Adrenal gland (tissue), 9 donors: ENCODE measurements at regions not wholly inside any gene's neighbourhood (a gene's known extent, or its start where the extent isn't known, plus 50 kb on each side); places are given as distances from the start of the nearest gene placed in this dataset.

Source experiments
- DNase-seq, 7 donors: peaks; one replicate each; pipeline ENCODE4 v3.0.0-alpha.2; 2019 to 2020
- H3K27ac ChIP-seq, 5 donors: fragments of 200-600 bp; sonication (generic) in 4 of 5; 1 replicate in 3 of 5; 2 replicates in 2 of 5; pipeline versions ENCODE4 v1.5.1 to v1.8.0; 2016 to 2020; ENCODE audit warnings: mild to moderate bottlenecking in 1 of 5
- H3K27me3 ChIP-seq: fragments of 200-600 bp; 2 replicates; pipeline ENCODE4 v1.8.0; 2021
- H3K36me3 ChIP-seq, 2 donors: fragments of 200-600 bp; replicated peaks in 1 of 2; 1 replicate in 1 of 2; 2 replicates in 1 of 2; pipeline versions ENCODE4 v1.5.1 to v1.8.0; 2018 to 2022
- H3K4me1 ChIP-seq, 2 donors: fragments of 200-600 bp; replicated peaks in 1 of 2; 1 replicate in 1 of 2; 2 replicates in 1 of 2; pipeline versions ENCODE4 v1.5.1 to v1.8.0; 2018 to 2021
- H3K4me3 ChIP-seq, 4 donors: fragments of 200-600 bp; sonication (generic) in 3 of 4; one replicate each; pipeline ENCODE4 v1.5.1; 2016 to 2018
- H3K9me3 ChIP-seq, 3 donors: fragments of 200-600 bp; sonication (generic) in 1 of 3; replicated peaks in 1 of 3; 1 replicate in 2 of 3; 2 replicates in 1 of 3; pipeline versions ENCODE4 v1.5.1 to v1.8.0; 2016 to 2021
- POLR2A ChIP-seq, 2 donors: fragments of 450-650 bp; IDR thresholded peaks; one replicate each; pipeline ENCODE4 v1.6.1; 2017; ENCODE audit warnings: antibody characterized with exemption in 2 of 2, mild to moderate bottlenecking in 2 of 2, moderate library complexity in 1 of 2
- whole genome bisulfite sequencing, 4 donors: extraction: QIAGEN DNeasy Blood & Tissue Kit in 2 of 4; methylation state at CpG; one replicate each; pipeline versions ENCODE4 v1.1.5 to v1.1.7; 2013 to 2017; 5-methylcytosine and 5-hydroxymethylcytosine counted together
- intact Hi-C, 2 donors: fragments of 100-400 bp; cut with DNase I; formaldehyde crosslinking; loops; one replicate each; pipeline versions ENCODE4 v1.14.1 to v1.15.0; 2022 to 2023
- TF ChIP-seq, protein P1 (sequence below), 6 experiments: fragments of 450-650 bp in 4 of 6; fragments of 200-600 bp in 2 of 6; sonication (generic) in 1 of 6; IDR thresholded peaks; 1 replicate in 5 of 6; 2 replicates in 1 of 6; pipeline versions ENCODE4 v1.5.1 to v1.8.0; 2016 to 2021; ENCODE audit warnings: antibody characterized with exemption in 6 of 6, mild to moderate bottlenecking in 2 of 6, moderate library complexity in 1 of 6
- donor health status: healthy with polysubstance abuse.
- donor health status: Bipolar disorder and iron deficiency.
- donor health status: DM: yes; HTN: yes; CAD: no.
- donor health status: DM: no; HTN: no; CAD: no.
- donor health status: DM: no; HTN: no; CAD: no.

DNA sequence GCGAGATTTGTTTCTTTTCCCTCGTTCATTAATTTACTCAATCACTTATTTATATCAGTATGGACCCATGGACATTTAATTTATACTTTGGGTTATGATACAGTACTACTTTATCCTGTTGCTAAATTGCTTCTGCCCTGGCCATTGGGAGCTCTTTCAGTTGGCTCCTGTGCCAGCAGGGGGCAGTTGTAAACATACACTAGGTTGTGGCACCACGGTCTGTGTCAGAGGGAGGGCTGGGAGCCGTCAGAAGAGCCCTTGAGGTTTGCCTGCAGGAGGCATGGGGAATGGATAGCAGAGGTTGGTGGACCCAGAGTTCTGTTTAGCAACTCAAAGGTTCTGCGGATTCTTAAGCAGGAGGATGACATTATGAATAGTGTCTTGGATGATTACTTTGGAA, 94.3 kb downstream of the ERCC5 start:
- Histone ChIP-seq H3K9me3 (no peaks in the 10 kb centered on the region), H3K4me1 (no peaks in the 10 kb centered on the region), H3K4me3 (no peak overlapping the region), H3K36me3 (no peaks in the 10 kb centered on the region), H3K27me3 (peaks cover 5% of the 10 kb centered on the region), H3K27ac (no peak overlapping the region)
- DNase-seq: no peak
- TF ChIP-seq, protein P1, sequence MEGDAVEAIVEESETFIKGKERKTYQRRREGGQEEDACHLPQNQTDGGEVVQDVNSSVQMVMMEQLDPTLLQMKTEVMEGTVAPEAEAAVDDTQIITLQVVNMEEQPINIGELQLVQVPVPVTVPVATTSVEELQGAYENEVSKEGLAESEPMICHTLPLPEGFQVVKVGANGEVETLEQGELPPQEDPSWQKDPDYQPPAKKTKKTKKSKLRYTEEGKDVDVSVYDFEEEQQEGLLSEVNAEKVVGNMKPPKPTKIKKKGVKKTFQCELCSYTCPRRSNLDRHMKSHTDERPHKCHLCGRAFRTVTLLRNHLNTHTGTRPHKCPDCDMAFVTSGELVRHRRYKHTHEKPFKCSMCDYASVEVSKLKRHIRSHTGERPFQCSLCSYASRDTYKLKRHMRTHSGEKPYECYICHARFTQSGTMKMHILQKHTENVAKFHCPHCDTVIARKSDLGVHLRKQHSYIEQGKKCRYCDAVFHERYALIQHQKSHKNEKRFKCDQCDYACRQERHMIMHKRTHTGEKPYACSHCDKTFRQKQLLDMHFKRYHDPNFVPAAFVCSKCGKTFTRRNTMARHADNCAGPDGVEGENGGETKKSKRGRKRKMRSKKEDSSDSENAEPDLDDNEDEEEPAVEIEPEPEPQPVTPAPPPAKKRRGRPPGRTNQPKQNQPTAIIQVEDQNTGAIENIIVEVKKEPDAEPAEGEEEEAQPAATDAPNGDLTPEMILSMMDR (IDR thresholded peaks at IDR 0.05): no peak
- TF ChIP-seq POLR2A (IDR thresholded peaks at IDR 0.05): no peak
- 76 to 86% (median 77%) methylated on average over 5 of the region's 5 CpGs for WGBS, 4 donors
- intact Hi-C loops: no loop called here

GRCh38 chr13:102935896-102936321, 90.1 kb downstream of the ERCC5 start:
- intact Hi-C loops: no loop called here
- DNase-seq: no peak
- TF ChIP-seq, protein P1 (IDR thresholded peaks at IDR 0.05): no peak
- no peak for TF ChIP-seq POLR2A (IDR thresholded peaks at IDR 0.05)
- Histone ChIP-seq H3K4me1 (no peaks in the 10 kb centered on the region), H3K27ac (no peak overlapping the region), H3K27me3 (no peaks in the 10 kb centered on the region), H3K4me3 (no peak overlapping the region), H3K36me3 (no peaks in the 10 kb centered on the region), H3K9me3 (no peaks in the 10 kb centered on the region)
- WGBS, 4 donors: 60 to 71% (median 65%) methylated on average over 2 of the region's 2 CpGs

DNA sequence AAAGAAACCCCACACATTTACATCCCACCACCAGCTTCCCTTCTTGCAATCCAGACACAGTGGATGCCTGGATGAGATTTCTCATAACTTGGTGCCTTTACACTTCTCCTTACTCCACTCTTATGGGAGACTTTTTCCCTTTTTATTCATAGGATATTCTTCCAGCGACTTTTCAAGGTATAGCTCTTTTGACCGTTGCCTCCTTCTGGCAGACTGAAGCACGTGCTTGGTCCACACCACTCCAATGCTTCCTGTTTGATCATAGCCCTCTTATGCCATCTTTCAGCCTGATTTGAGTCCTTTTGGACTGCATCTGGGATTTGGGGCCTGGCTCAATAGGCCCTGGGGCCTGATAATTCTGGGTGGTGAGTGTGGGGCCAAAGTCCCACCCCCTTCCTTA, 87.7 kb downstream of the ERCC5 start:
- intact Hi-C loops: no loop called here
- WGBS, 4 donors: 88 to 95% (median 91%) methylated on average over 3 of the region's 3 CpGs
- H3K9me3 ChIP-seq: no peaks in the 10 kb centered on the region
- H3K27ac ChIP-seq: no peak overlapping the region
- DNase-seq: no peak
- H3K27me3 ChIP-seq: no peaks in the 10 kb centered on the region
- no peaks in the 10 kb centered on the region for H3K4me1 ChIP-seq
- H3K4me3 ChIP-seq: no peak overlapping the region
- H3K36me3 ChIP-seq: no peaks in the 10 kb centered on the region
- TF ChIP-seq POLR2A (IDR thresholded peaks at IDR 0.05): no peak
- TF ChIP-seq, protein P1 (IDR thresholded peaks at IDR 0.05): no peak

GRCh38 chr13:102933122-102933521, 87.3 kb downstream of the ERCC5 start:
- WGBS, 4 donors: 73 to 87% (median 80%) methylated on average over 6 of the region's 6 CpGs
- no peaks in the 10 kb centered on the region for H3K9me3 ChIP-seq
- no peaks in the 10 kb centered on the region for H3K27me3 ChIP-seq
- H3K36me3 ChIP-seq: no peaks in the 10 kb centered on the region
- H3K27ac ChIP-seq: no peak overlapping the region
- no peak for DNase-seq
- no peak for TF ChIP-seq POLR2A (IDR thresholded peaks at IDR 0.05)
- TF ChIP-seq, protein P1 (IDR thresholded peaks at IDR 0.05): no peak
- H3K4me3 ChIP-seq: no peak overlapping the region
- H3K4me1 ChIP-seq: no peaks in the 10 kb centered on the region
- intact Hi-C loops: no loop called here
